Testis (tissue), 2 donors: ENCODE measurements at regions not wholly inside any gene's neighbourhood (a gene's known extent, or its start where the extent isn't known, plus 50 kb on each side); places are given as distances from the start of the nearest gene placed in this dataset.

Experiments used
- CTCF ChIP-seq, 3 experiments: fragments of 450-650 bp in 2 of 3; fragments of 200-600 bp in 1 of 3; sonication (generic) in 1 of 3; IDR thresholded peaks; one replicate each; pipeline ENCODE4 v1.5.1; 2016 to 2019; ENCODE audit warnings: antibody characterized with exemption in 3 of 3, mild to moderate bottlenecking in 2 of 3, moderate library complexity in 1 of 3
- POLR2A ChIP-seq: fragments of 450-650 bp; IDR thresholded peaks from one replicate; pipeline ENCODE4 v1.6.1; 2017; ENCODE audit warnings: antibody characterized with exemption, mild to moderate bottlenecking, moderate library complexity

- TF ChIP-seq POLR2A (no peak), CTCF (IDR thresholded peaks at IDR 0.05) (peak in 2 of 3 experiments; percentile 42 to 50)
These were observed 74.2 kb upstream of the NAP1L1 start for GRCh38 chr12:76158518-76159321.
